KMS-11 (cell line): ENCODE measurements at regions not wholly inside any gene's neighbourhood (a gene's known extent, or its start where the extent isn't known, plus 50 kb on each side); places are given as distances from the start of the nearest gene placed in this dataset.

ENCODE experiments used
- H2AFZ ChIP-seq: fragments of 200-600 bp; sonication (generic); 2 replicates; pipeline ENCODE4 v1.6.1; 2016; ENCODE audit warnings: antibody characterized with exemption, mixed run types, low read depth
- H3K27ac ChIP-seq: fragments of 200-600 bp; sonication (generic); 2 replicates; pipeline ENCODE4 v1.6.1; 2016; ENCODE audit warnings: mild to moderate bottlenecking, mixed run types
- H3K27me3 ChIP-seq: fragments of 200-600 bp; sonication (generic); 2 replicates; pipeline ENCODE4 v1.6.1; 2017; ENCODE audit warnings: mild to moderate bottlenecking, low read depth, mixed run types, moderate library complexity; ENCODE audit not compliant: insufficient read depth
- H3K36me3 ChIP-seq: fragments of 200-600 bp; sonication (generic); 2 replicates; pipeline ENCODE4 v1.6.1; 2017; ENCODE audit warnings: mild to moderate bottlenecking, mixed run types; ENCODE audit not compliant: insufficient read depth
- H3K4me1 ChIP-seq: fragments of 200-600 bp; sonication (generic); 2 replicates; pipeline ENCODE4 v1.6.1; 2016; ENCODE audit warnings: mild to moderate bottlenecking, low read depth, mixed run types; ENCODE audit not compliant: poor library complexity, severe bottlenecking
- H3K4me2 ChIP-seq: fragments of 200-600 bp; sonication (generic); 2 replicates; pipeline ENCODE4 v1.7.0; 2016; ENCODE audit warnings: mild to moderate bottlenecking, mixed run types
- H3K4me3 ChIP-seq: fragments of 200-600 bp; sonication (generic); IDR thresholded peaks from 2 replicates; pipeline ENCODE4 v1.6.1; 2017; ENCODE audit warnings: low read depth, low read length, mixed read lengths; ENCODE audit not compliant: insufficient read depth
- H3K79me2 ChIP-seq: fragments of 200-600 bp; sonication (generic); 2 replicates; pipeline ENCODE4 v1.6.1; 2016; ENCODE audit warnings: low read depth, mixed run types; ENCODE audit not compliant: insufficient read depth
- H3K9ac ChIP-seq: fragments of 200-600 bp; sonication (generic); 2 replicates; pipeline ENCODE4 v1.6.1; 2016; ENCODE audit warnings: mild to moderate bottlenecking, mixed run types
- H4K20me1 ChIP-seq: fragments of 200-600 bp; sonication (generic); 2 replicates; pipeline ENCODE4 v1.6.1; 2016; ENCODE audit warnings: mild to moderate bottlenecking, mixed run types; ENCODE audit not compliant: insufficient read depth
- TF ChIP-seq, protein P1 (sequence below): fragments of 200-600 bp; sonication (generic); conservative IDR thresholded peaks from 2 replicates; pipeline ENCODE4 v1.6.1; 2017; ENCODE audit warnings: low read depth, mild to moderate bottlenecking, antibody characterized with exemption, low read length, moderate library complexity, mixed read lengths

DNA sequence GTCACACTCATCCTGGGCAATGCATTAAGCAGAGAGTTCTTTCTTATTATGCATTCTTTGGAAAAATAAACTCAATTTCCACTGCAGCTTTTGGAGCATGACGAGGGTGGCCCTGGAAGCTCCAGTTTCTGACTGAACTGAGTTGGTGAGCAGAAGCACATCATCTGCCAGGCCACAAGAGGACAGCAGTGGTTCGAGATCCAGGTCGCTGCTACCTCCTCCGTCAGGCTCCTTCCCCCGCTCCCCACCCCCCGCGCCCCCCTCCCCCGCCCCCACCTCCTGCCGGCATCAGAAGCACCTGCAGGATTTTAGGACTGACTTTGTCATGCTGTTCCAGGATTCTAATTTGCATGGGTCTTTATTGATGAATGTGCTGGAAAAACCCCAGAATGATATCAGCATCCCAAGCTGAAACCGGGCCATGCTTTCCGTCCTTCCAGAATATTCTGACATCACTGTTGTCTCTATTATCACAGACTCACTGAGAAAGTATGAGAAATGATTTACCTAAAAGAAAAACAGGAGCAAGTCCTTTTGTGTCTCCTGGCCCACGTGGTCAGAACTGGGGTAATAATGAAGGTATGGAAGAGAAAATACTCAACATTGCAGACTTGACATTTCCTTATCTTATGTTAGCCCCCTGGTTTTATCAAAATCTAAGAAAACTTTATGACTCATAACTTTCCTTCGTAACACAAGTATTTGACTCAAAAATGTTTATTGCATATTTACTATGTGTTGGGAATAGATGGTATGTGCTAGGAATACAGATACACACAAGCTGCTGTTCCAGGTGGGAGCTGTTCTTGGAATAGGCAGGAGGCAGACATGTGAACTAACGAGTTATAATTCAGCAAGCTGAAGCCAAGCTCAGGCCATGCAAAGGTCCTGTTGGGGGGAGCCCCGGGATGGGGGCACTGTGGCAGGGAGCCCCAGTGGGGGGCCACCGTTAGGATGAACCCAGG, 220.2 kb upstream of the EXOC2 start:
- Histone ChIP-seq H3K4me1 (peaks cover 4% of the 10 kb centered on the region), H3K9ac (no peak overlapping the region), H2AFZ (no peak overlapping the region), H3K27ac (no peak overlapping the region), H3K36me3 (no peaks in the 10 kb centered on the region), H3K4me3 (no peak overlapping the region), H3K4me2 (no peak overlapping the region), H3K79me2 (no peaks in the 10 kb centered on the region), H3K27me3 (no peaks in the 10 kb centered on the region), H4K20me1 (no peaks in the 10 kb centered on the region)
- TF ChIP-seq, protein P1, sequence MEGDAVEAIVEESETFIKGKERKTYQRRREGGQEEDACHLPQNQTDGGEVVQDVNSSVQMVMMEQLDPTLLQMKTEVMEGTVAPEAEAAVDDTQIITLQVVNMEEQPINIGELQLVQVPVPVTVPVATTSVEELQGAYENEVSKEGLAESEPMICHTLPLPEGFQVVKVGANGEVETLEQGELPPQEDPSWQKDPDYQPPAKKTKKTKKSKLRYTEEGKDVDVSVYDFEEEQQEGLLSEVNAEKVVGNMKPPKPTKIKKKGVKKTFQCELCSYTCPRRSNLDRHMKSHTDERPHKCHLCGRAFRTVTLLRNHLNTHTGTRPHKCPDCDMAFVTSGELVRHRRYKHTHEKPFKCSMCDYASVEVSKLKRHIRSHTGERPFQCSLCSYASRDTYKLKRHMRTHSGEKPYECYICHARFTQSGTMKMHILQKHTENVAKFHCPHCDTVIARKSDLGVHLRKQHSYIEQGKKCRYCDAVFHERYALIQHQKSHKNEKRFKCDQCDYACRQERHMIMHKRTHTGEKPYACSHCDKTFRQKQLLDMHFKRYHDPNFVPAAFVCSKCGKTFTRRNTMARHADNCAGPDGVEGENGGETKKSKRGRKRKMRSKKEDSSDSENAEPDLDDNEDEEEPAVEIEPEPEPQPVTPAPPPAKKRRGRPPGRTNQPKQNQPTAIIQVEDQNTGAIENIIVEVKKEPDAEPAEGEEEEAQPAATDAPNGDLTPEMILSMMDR: no peak

DNA sequence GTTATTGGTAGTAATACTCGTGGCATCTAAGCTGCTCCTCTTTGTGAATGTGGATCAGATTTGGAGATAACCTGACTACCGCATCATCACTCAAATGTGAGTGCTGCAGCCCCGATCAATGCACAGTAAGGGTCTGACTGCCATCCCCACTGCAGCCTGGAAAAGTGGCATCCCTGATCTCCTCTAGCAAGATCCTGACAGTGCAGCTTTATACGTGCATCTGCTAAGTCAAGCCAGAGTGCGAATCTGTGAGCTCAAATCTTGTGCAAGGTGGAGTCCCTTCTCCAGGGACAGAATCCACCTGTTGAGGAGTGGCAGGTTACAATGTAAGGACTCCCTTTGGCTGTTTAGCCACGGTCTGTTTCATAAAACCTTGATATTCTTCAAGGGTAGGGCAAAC, 215.0 kb upstream of the EXOC2 start:
- no peaks in the 10 kb centered on the region for H3K36me3 ChIP-seq
- TF ChIP-seq, protein P1: no peak
- no peaks in the 10 kb centered on the region for H4K20me1 ChIP-seq
- H3K4me3 ChIP-seq: no peak overlapping the region
- H3K9ac ChIP-seq: no peak overlapping the region
- no peaks in the 10 kb centered on the region for H3K4me1 ChIP-seq
- no peak overlapping the region for H3K4me2 ChIP-seq
- H3K27me3 ChIP-seq: no peaks in the 10 kb centered on the region
- no peak overlapping the region for H3K27ac ChIP-seq
- no peak overlapping the region for H2AFZ ChIP-seq
- H3K79me2 ChIP-seq: no peaks in the 10 kb centered on the region

DNA sequence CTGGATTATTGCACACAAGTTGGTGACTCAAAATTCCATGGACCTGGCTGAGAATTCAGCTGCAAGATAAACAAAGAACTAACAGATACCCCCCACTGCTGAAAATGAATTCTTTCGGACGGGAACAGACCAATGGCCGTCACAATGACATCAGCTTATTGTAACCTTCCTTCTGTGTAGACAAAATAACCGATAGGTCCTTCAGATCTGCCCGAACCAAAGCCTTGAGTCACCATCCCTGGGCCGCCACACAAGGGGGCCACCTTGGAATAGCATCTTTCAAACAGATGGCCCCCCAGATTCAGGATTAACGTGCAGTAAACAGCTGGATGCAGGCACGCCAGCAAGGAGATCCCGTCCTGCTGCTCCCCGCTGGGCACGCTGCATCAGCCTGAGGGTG, 214.0 kb upstream of the EXOC2 start:
- Histone ChIP-seq H3K4me3 (no peak overlapping the region), H3K27ac (no peak overlapping the region), H4K20me1 (no peaks in the 10 kb centered on the region), H3K79me2 (no peaks in the 10 kb centered on the region), H3K36me3 (no peaks in the 10 kb centered on the region), H3K9ac (no peak overlapping the region), H2AFZ (no peak overlapping the region), H3K4me1 (no peaks in the 10 kb centered on the region), H3K4me2 (no peak overlapping the region), H3K27me3 (no peaks in the 10 kb centered on the region)
- TF ChIP-seq, protein P1: no peak

DNA sequence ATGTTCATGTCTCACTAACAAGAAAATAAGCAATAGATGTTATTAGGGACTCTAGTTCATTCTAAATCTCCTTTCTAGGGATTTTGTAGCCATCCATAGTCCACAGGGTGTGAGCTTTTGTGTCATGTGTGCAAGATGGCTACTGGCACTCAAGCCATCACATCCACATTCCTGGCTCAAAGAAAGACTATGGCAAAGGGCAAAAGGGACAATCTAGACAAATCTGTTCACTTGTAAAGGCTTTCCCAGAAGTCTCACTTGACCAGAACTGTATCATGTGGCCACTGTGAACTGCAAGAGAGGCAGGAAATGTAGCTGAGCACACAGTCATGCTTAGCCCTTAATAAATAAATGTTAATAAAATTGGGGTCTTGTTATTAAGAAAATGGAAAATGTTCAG, 212.6 kb upstream of the EXOC2 start:
- H2AFZ ChIP-seq: no peak overlapping the region
- H3K27me3 ChIP-seq: no peaks in the 10 kb centered on the region

More for the DNA sequence above, 212.6 kb upstream of the EXOC2 start:
- Histone ChIP-seq H4K20me1 (no peaks in the 10 kb centered on the region), H3K27ac (no peak overlapping the region), H3K9ac (no peak overlapping the region), H3K79me2 (no peaks in the 10 kb centered on the region), H3K36me3 (no peaks in the 10 kb centered on the region), H3K4me3 (no peak overlapping the region), H3K4me1 (no peaks in the 10 kb centered on the region), H3K4me2 (no peak overlapping the region)
- TF ChIP-seq, protein P1: no peak
